Peyer's patch (tissue), 4 donors: ENCODE measurements at regions not wholly inside any gene's neighbourhood (a gene's known extent, or its start where the extent isn't known, plus 50 kb on each side); places are given as distances from the start of the nearest gene placed in this dataset.
"Not testable (repeated sequence)": the region's sequence is repeated elsewhere in the genome, so short reads cannot be mapped to it uniquely, and the experiment has no call there.

Experiments used
- DNase-seq, 3 donors: peaks; one replicate each; pipeline ENCODE4 v3.0.0-alpha.2; 2017 to 2019
- H3K27ac ChIP-seq, 4 donors: fragments of 200-600 bp; sonication (generic); one replicate each; pipeline ENCODE4 v1.5.1; 2016 to 2019
- H3K27me3 ChIP-seq, 2 donors: fragments of 200-600 bp; sonication (generic); one replicate each; pipeline ENCODE4 v1.5.1; 2019
- H3K36me3 ChIP-seq, 3 donors: fragments of 200-600 bp; sonication (generic); one replicate each; pipeline ENCODE4 v1.5.1; 2016 to 2019
- H3K4me1 ChIP-seq, 4 donors: fragments of 200-600 bp; sonication (generic); one replicate each; pipeline ENCODE4 v1.5.1; 2016 to 2019
- H3K4me3 ChIP-seq, 4 donors: fragments of 200-600 bp; sonication (generic); 1 replicate in 3 of 4; 2 replicates in 1 of 4; pipeline ENCODE4 v1.5.1; 2016 to 2019; ENCODE audit warnings: mild to moderate bottlenecking in 1 of 4
- H3K9me3 ChIP-seq, 4 donors: fragments of 200-600 bp; sonication (generic); one replicate each; pipeline ENCODE4 v1.5.1; 2016 to 2019; ENCODE audit warnings: mild to moderate bottlenecking in 1 of 4
- CTCF ChIP-seq, 6 experiments: fragments of 450-650 bp in 4 of 6; fragments of 200-600 bp in 2 of 6; sonication (generic) in 1 of 6; IDR thresholded peaks; one replicate each; pipeline ENCODE4 v1.5.1; 2017 to 2019; ENCODE audit warnings: antibody characterized with exemption in 6 of 6, mild to moderate bottlenecking in 3 of 6, moderate library complexity in 1 of 6
- POLR2A ChIP-seq, 2 donors: fragments of 450-650 bp; IDR thresholded peaks; one replicate each; pipeline ENCODE4 v1.5.1; 2017; ENCODE audit warnings: antibody characterized with exemption in 2 of 2, mild to moderate bottlenecking in 2 of 2, moderate library complexity in 2 of 2

- TF ChIP-seq CTCF (IDR thresholded peaks at IDR 0.05) (no peak), POLR2A (IDR thresholded peaks at IDR 0.05) (no peak)
- Histone ChIP-seq H3K27ac (no peak overlapping the region), H3K4me3 (no peak overlapping the region), H3K9me3 (no peaks in the 10 kb centered on the region), H3K36me3 (no peaks in the 10 kb centered on the region), H3K27me3 (no peaks in the 10 kb centered on the region), H3K4me1 (no peaks in the 10 kb centered on the region)
- DNase-seq = no peak
Measured at GRCh38 chr4:145266881-145267280, 86.5 kb upstream of the OTUD4 start.

- H3K27me3 ChIP-seq = no peaks in the 10 kb centered on the region
- H3K27ac ChIP-seq = no peak overlapping the region
- no peak for DNase-seq
- no peak for TF ChIP-seq POLR2A (IDR thresholded peaks at IDR 0.05)
- no peak for TF ChIP-seq CTCF (IDR thresholded peaks at IDR 0.05)
- no peak overlapping the region for H3K4me3 ChIP-seq
- H3K36me3 ChIP-seq = no peaks in the 10 kb centered on the region
- H3K9me3 ChIP-seq = no peaks in the 10 kb centered on the region
- H3K4me1 ChIP-seq = no peaks in the 10 kb centered on the region
Measured at GRCh38 chr4:145260091-145260490, 79.7 kb upstream of the OTUD4 start.

- H3K4me3 ChIP-seq, H3K27ac ChIP-seq, H3K27me3 ChIP-seq, H3K4me1 ChIP-seq, H3K9me3 ChIP-seq, DNase-seq, H3K36me3 ChIP-seq: not testable (repeated sequence)
Measured at GRCh38 chr4:145255311-145255710, 74.9 kb upstream of the OTUD4 start.

GRCh38 chr4:145252190-145252589 lies 71.8 kb upstream of the OTUD4 start:
- no peaks in the 10 kb centered on the region for H3K9me3 ChIP-seq
- H3K27ac ChIP-seq = no peak overlapping the region
- no peaks in the 10 kb centered on the region for H3K36me3 ChIP-seq
- no peak overlapping the region for H3K4me3 ChIP-seq
- H3K27me3 ChIP-seq = no peaks in the 10 kb centered on the region
- no peak for DNase-seq
- TF ChIP-seq CTCF (IDR thresholded peaks at IDR 0.05) = no peak
- TF ChIP-seq POLR2A (IDR thresholded peaks at IDR 0.05) = no peak
- H3K4me1 ChIP-seq = no peaks in the 10 kb centered on the region

GRCh38 chr4:145251391-145251790 lies 71.0 kb upstream of the OTUD4 start:
- TF ChIP-seq CTCF (IDR thresholded peaks at IDR 0.05) (no peak), POLR2A (IDR thresholded peaks at IDR 0.05) (no peak)
- Histone ChIP-seq H3K4me1 (no peaks in the 10 kb centered on the region), H3K36me3 (no peaks in the 10 kb centered on the region), H3K4me3 (no peak overlapping the region), H3K27me3 (no peaks in the 10 kb centered on the region), H3K27ac (no peak overlapping the region), H3K9me3 (no peaks in the 10 kb centered on the region)
- DNase-seq = no peak

- no peaks in the 10 kb centered on the region for H3K27me3 ChIP-seq
- no peak overlapping the region for H3K4me3 ChIP-seq
- TF ChIP-seq POLR2A (IDR thresholded peaks at IDR 0.05) (no peak), CTCF (IDR thresholded peaks at IDR 0.05) (no peak)
- DNase-seq = no peak
- H3K36me3 ChIP-seq = no peaks in the 10 kb centered on the region
- H3K4me1 ChIP-seq = no peaks in the 10 kb centered on the region
- no peak overlapping the region for H3K27ac ChIP-seq
- no peaks in the 10 kb centered on the region for H3K9me3 ChIP-seq
Measured at GRCh38 chr4:145248971-145249370, 68.6 kb upstream of the OTUD4 start.
